ENCODE measurements at regions not wholly inside any gene's neighbourhood (a gene's known extent, or its start where the extent isn't known, plus 50 kb on each side); places are given as distances from the start of the nearest gene placed in this dataset.

- DNase-seq: no peak
Observed at GRCh38 chr1:87733386-87733785, 404.7 kb downstream of the LMO4 start.

GRCh38 chr1:87735750-87736149, 407.1 kb downstream of the LMO4 start:
- DNase-seq: no peak

GRCh38 chr1:87739141-87739540, 410.5 kb downstream of the LMO4 start:
- DNase-seq: no peak

DNA sequence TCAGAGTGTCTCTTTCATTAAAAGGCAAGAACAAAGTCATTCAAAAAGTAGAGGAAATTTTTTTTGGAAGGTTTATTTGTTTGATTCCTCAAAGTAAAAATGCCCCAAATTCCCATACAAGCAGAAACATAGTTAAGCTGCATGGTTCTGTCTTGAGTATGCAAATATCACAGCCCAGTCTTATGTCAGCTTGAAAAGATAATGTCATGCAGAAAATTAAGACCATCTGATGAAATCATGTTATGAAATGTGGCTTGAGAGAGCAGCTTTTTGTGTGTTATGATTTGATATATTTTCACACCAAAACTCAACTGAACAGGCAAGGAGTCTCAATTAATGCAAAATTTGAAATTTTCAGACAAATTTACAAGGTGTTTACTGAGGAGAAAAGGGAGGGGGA, 411.0 kb downstream of the LMO4 start:
- DNase-seq: no peak

- DNase-seq: no peak
Observed at GRCh38 chr1:87743256-87743655, 414.6 kb downstream of the LMO4 start.

GRCh38 chr1:87744056-87744455, 415.4 kb downstream of the LMO4 start:
- DNase-seq: no peak

DNA sequence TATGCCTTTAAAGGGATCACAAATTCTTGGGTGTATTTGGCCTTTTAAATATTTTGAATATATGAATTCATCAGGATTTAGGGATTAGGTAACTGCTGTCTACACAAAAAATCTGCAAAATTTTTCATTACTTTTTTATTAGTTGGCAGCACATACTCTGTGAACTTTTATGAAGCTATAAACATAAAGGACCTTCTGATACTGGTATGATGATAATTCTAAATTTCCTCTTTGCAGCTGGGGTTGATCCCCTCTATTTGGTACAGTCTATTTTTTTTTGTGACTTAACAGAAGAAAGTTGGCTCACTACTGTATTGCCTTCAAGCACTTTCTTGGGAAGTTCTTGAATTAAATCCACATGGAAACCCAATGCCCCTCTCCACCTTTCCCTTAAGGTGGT, 416.1 kb downstream of the LMO4 start:
- DNase-seq: no peak

DNA sequence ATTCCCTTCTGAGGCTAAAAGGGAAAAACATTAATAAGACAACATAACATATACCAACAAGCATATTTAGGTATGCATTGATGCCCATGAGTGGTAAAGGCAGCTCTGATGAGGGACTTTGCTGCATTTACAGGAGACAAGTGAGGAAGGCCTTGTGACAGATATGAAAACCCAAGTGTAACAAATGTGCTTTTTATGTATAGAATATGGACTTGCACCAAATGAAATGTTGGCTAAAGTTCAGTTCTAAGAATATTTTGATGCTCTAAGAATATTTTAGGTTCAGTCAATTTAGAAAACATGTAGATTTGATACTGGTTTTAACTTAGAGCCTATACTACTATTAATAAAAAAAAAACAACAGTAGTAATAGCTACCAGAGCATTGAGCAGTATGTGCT, 424.7 kb downstream of the LMO4 start:
- no peak for DNase-seq

DNA sequence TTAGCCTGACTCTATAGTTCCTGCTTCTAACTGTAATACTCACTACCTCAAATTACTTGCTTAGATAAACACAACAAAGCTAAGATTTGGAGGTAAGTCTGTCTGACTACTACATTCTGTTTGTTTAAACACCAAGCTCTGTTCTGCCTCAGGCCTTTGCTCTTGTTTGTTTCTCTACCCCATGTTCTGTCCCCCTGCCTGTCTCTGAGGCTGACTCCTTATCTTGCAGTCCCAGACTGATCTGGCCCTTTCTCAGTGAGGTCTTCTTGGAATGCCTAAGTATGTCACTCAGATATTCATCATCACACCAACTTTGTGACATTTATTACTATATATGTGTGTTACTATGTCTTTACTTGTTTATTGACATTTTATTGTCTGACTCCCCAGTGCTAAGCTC, 425.5 kb downstream of the LMO4 start:
- no peak for DNase-seq

- no peak for DNase-seq
Observed at GRCh38 chr1:87757676-87758075, 429.0 kb downstream of the LMO4 start.

DNA sequence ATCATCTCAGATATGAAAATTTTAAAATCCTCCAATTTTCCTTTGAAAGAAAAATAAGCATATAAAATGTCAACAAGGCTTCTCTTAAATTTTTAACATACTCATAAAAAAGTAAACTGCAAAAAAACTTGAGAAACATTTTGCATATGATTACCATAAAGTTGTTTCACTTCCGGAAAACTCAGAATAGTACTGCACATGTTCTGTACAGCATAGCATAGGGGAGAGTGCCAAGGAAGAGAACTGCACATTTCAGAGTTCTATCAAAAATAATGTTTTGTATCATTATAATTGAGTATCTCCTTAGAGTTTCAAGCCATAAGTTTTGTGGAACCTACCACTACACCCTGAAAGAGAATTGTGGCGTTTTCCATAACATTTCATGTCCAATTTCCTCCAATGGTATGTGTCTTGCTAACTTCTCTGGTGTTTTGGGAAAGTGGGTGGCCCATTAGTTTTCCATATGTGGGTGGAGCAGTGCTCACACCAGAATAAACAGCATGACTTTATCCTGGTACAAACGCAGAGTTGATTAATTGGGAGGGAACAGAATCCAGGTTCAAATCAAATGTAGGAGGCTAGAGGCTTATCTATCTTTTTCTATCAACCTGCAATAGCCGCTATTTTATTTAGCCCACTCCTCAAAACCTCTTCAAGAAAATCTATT, 430.9 kb downstream of the LMO4 start:
- DNase-seq: no peak

DNA sequence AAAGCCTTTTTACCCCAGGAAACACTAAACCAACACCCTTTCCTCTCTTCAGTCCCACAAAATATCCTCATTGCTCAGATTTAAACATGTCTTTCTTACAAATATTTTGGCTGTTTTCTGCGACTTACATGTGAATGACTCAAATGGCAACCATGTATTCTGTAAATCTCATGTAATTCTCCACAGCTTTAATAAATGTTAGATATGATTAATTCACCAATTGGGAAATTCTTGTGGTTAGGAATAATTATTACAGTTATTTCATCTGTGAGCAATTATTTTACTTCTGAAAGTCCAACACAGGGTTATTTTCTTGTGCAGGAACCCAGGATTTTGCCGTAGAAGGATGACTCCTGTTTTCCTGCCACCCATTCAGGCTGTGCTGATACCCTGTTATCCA, 431.5 kb downstream of the LMO4 start:
- no peak for DNase-seq

- no peak for DNase-seq
Observed at GRCh38 chr1:87760654-87761053, 432.0 kb downstream of the LMO4 start.

DNA sequence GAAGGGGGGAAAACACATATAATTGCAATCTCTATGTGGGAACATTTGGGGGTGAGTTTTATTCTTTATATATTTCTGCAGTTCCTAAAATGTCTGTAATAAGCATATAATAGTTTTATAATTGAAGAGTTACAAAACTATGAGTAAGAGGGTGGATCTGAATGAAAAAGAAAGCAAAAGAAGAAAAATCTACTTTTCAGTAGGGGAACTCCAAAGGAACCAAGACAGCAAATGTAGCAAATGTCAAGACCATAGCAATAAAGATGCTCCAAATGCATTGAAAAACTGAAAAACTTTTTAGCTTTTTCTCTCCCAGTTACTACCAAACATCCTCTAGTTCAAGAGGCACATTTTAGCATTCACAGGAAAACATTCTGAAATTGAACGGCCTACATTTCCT, 434.8 kb downstream of the LMO4 start:
- DNase-seq: no peak

DNA sequence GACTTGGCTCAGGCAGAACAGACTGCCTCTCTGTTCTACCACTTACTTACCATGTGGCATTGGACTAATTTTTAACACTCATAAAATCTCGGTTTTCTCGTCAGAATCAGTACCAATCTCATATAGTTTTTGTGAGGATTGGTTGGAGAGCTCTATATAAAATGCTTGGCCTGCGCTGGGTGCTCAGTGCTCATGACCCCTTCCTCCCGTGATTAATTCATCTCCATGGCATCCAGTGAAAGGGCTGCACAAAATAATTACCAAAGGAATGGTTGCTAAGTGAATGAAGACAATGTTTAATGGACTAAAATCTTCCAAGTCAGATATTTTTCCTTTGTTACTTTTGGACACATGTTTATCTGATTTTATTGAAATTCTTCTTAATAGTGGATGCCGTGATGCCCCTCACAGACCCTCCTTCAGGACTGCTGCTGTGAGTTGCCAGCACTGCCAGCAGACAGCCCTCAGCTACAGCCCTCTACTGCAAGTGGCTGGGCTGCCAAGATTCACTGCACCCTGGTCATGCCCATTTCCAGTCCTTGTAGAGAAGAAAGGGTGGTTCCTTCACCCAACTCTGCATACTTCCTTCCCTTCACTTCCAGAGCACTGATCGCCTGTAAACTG, 436.5 kb downstream of the LMO4 start:
- no peak for DNase-seq

- DNase-seq: no peak
Observed at GRCh38 chr1:87765681-87766070, 437.0 kb downstream of the LMO4 start.

- DNase-seq: no peak
Observed at GRCh38 chr1:87766737-87767136, 438.1 kb downstream of the LMO4 start.

DNA sequence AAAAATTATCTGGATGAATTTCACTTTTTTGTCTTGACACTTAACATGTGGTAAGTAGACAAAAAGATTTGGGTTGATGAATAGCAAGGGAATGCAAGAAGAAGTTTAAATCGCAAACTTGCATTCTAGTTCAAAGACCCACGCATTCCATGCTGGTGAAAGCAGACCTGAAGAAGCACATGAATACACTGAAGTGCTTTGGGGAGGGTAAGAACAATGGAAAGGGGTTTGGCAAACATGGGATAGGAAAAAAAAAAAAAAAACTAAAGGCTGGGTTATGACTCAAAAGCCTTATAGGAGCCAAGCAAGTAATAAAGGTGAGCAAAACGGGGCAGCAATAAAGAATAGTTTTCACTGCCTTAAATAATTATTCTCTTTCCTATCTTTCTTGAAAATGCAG, 450.2 kb downstream of the LMO4 start:
- no peak for DNase-seq

GRCh38 chr1:87781554-87781953, 452.9 kb downstream of the LMO4 start:
- DNase-seq: no peak

DNA sequence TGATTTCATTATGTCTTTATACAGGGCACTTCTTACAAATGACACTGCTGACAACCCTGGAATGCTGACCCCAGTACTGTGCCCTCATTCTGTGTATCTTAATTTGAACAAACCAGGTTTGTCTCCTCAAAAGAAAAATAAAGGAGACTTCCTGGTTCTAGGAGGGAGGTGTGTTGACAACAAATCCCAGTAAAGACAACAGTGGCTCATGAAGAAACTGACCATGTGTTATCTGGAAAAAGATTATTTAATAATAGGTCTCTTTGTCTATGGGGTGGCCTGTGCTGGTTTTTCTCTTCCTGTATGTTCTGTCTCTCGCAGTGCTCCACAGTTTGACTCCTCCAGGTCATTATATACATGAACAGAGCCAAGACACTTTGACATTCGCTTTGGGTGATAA, 454.6 kb downstream of the LMO4 start:
- no peak for DNase-seq

GRCh38 chr1:87785386-87785785, 456.7 kb downstream of the LMO4 start:
- no peak for DNase-seq

- DNase-seq: no peak
Observed at GRCh38 chr1:87786229-87786628, 457.5 kb downstream of the LMO4 start.

DNA sequence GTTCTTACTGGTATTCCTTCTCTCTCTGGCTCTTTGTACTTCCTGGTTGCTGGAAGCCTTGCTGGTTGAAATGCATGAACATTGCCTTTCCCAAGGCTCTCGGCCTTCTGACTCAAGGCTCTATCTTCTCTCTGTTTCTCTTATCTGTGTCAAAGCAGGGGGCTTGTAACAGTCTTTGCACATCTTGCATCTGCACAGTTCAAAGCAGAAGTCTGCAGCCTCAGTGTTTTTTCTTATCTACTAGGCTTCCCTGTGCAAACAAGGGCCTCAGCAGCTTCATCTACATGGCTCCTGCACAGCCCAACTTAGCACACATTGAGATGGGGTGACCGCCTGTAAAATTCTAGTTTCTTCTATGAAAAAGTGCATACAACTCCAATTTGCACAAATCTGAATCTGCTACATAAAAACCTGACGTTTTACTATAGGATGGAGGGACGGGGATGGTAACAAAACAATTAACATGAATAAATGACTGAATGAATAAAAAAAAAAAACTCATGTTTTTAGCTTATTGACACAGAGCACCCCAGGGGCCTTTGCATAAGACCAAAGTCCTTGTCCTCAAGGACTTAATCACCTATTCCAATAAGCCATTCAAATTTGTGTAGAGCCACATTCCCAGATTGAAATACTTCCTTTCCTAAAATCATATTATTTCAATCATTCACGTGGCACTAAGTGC, 458.3 kb downstream of the LMO4 start:
- no peak for DNase-seq

DNA sequence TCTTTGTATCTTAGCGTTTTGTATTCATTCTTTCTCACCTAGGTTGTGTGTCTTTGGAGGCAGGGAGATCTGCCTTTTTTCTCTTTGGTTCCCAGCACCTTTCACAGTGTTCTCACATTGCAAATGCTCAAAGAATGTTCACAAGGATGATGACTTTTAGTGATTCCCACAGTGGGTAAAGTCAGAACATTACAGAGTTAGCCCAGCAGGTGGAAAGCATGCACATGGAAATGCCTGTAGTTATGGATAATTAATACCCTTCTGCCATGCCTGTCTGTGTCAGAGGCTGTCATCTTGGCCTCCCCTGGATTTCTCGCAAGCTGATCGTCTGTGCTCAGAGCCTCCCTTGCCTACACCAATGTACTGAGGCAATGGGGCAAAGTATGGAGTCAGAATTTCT, 458.9 kb downstream of the LMO4 start:
- no peak for DNase-seq

GRCh38 chr1:87790756-87791155, 462.1 kb downstream of the LMO4 start:
- DNase-seq: no peak

All from activated CD4-positive, alpha-beta T cell treated with anti-CD3 and anti-CD28 coated beads, Interleukin-2, Interleukin-6, amounts not matched to agents 100 ng/mL and 50 ng/mL, durations not matched to agents 16 hours and 8 hours (primary cell).